ENCODE measurements at regions not wholly inside any gene's neighbourhood (a gene's known extent, or its start where the extent isn't known, plus 50 kb on each side); places are given as distances from the start of the nearest gene placed in this dataset.

GRCh38 chr3:69435274-69436265, 49.7 kb upstream of the FRMD4B start:
- FAIRE-seq: no peak

Data from A204.1 (cell line).